ENCODE measurements at regions not wholly inside any gene's neighbourhood (a gene's known extent, or its start where the extent isn't known, plus 50 kb on each side); places are given as distances from the start of the nearest gene placed in this dataset.

DNA sequence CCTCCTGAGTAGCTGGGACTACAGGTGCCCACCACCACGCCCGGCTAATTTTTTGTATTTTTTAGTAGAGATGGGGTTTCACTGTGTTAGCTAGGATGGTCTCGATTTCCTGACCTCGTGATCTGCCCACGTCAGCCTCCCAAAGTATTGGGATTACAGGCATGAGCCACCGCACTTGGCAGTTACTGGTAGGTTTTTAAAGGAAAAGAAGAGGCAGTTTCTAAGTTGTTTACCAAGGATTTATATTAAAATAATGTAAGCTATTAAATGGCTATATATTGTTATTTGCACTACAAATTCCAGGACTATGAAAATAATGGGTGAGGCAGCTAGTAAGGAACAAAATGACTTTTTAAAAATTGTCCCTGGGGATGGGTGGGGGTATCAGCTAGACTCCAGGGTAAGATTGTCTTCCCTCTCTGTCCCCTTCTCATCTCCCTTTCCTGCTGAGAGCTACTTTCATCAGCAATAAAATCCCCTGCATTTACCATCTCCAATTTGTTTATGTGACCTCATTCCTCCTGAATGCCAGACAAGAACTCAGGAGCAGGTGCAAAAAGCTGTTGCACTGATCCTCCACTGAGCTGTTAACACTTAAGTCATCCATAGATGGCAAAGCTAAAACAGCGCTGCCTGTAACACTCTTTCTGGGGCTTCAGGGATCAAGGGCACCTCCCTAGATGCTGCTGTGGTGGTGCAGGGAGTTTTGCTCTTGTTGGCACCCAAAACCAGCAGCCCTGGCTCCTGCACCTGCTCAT is 165.2 kb downstream of the ZPLD1 start:
- no peaks in the 10 kb centered on the region for H3K27me3 ChIP-seq (ENCODE audit: control insufficient read depth, insufficient read depth, low read length)
- no peaks in the 10 kb centered on the region for H3K36me3 ChIP-seq (ENCODE audit: control insufficient read depth, insufficient read depth, low read length)
- DNase-seq, result no peak
- no peaks in the 10 kb centered on the region for H3K4me1 ChIP-seq (ENCODE audit: control insufficient read depth, insufficient read depth, low read length)
- WGBS (ENCODE audit: insufficient coverage, low lambda C conversion rate), result no CpG with 5 or more reads among the region's 7 CpGs
- H3K4me3 ChIP-seq (ENCODE audit: low read length), result no peak overlapping the region
- no peaks in the 10 kb centered on the region for H3K9me3 ChIP-seq (ENCODE audit: control insufficient read depth, low read depth, low read length)
- no peak overlapping the region for H3K27ac ChIP-seq (ENCODE audit: low read length)

DNA sequence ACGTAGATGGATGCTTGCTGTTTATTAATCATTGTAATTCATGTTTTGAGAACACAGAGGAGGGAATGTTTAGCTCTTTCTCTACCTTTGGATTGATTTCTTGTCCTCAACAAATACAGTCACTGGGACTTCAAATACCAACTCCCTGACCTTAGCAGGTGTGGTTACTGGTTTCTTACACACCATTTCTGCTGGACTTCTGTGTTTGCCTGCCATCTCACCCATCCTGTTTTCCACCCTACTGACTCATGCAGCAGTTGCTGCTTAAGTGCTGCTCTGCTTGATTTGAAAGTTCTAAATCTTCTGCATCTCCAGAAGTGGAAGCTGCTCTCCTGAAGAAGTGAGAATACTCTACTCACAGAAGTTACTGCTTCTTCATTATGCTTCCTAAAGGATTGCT is 170.3 kb downstream of the ZPLD1 start:
- no peaks in the 10 kb centered on the region for H3K4me1 ChIP-seq (ENCODE audit: control insufficient read depth, insufficient read depth, low read length)
- H3K4me3 ChIP-seq (ENCODE audit: low read length), result no peak overlapping the region
- H3K27me3 ChIP-seq (ENCODE audit: control insufficient read depth, insufficient read depth, low read length), result no peaks in the 10 kb centered on the region
- no peak overlapping the region for H3K27ac ChIP-seq (ENCODE audit: low read length)
- no peaks in the 10 kb centered on the region for H3K36me3 ChIP-seq (ENCODE audit: control insufficient read depth, insufficient read depth, low read length)
- DNase-seq, result no peak
- no peaks in the 10 kb centered on the region for H3K9me3 ChIP-seq (ENCODE audit: control insufficient read depth, low read depth, low read length)
- WGBS (ENCODE audit: insufficient coverage, low lambda C conversion rate), result no CpG with 5 or more reads among the region's 1 CpG

- no peaks in the 10 kb centered on the region for H3K27me3 ChIP-seq (ENCODE audit: control insufficient read depth, insufficient read depth, low read length)
- H3K4me3 ChIP-seq (ENCODE audit: low read length), result no peak overlapping the region
- DNase-seq, result no peak
- no peaks in the 10 kb centered on the region for H3K36me3 ChIP-seq (ENCODE audit: control insufficient read depth, insufficient read depth, low read length)
- no peak overlapping the region for H3K27ac ChIP-seq (ENCODE audit: low read length)
- 20% methylated on average over 1 of the region's 2 CpGs for WGBS (ENCODE audit: insufficient coverage, low lambda C conversion rate)
- no peaks in the 10 kb centered on the region for H3K9me3 ChIP-seq (ENCODE audit: control insufficient read depth, low read depth, low read length)
- no peaks in the 10 kb centered on the region for H3K4me1 ChIP-seq (ENCODE audit: control insufficient read depth, insufficient read depth, low read length)
These were observed 174.1 kb downstream of the ZPLD1 start for GRCh38 chr3:102608875-102609274.

GRCh38 chr3:102614021-102614569 is 179.3 kb downstream of the ZPLD1 start:
- H3K36me3 ChIP-seq (ENCODE audit: control insufficient read depth, insufficient read depth, low read length), result no peaks in the 10 kb centered on the region
- no peak overlapping the region for H3K27ac ChIP-seq (ENCODE audit: low read length)
- H3K27me3 ChIP-seq (ENCODE audit: control insufficient read depth, insufficient read depth, low read length), result no peaks in the 10 kb centered on the region
- no peaks in the 10 kb centered on the region for H3K4me1 ChIP-seq (ENCODE audit: control insufficient read depth, insufficient read depth, low read length)
- no peaks in the 10 kb centered on the region for H3K9me3 ChIP-seq (ENCODE audit: control insufficient read depth, low read depth, low read length)
- WGBS (ENCODE audit: insufficient coverage, low lambda C conversion rate), result no CpG with 5 or more reads among the region's 2 CpGs
- no peak for DNase-seq
- no peak overlapping the region for H3K4me3 ChIP-seq (ENCODE audit: low read length)

DNA sequence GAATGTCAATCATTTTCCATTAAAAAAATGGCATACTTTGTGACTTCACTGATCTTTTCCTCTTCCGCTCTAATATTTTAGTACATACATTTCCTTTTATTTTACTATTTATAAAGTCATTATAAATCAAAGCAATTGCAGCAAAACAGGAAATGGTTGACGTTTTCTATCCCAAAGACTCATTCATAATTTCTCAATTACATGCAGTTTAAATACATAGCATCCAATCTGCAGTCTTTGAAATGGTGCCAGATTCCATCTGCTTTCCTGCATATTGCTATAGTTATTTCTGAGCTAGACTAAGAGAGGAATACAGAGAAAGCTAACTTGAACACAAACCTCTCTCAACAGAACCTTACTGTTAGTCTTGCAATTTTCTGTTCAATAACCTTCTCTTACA is 179.8 kb downstream of the ZPLD1 start:
- 68% methylated on average over 2 of the region's 2 CpGs for WGBS (ENCODE audit: insufficient coverage, low lambda C conversion rate)

GRCh38 chr3:102617381-102617780 is 182.6 kb downstream of the ZPLD1 start:
- Histone ChIP-seq H3K27me3 (ENCODE audit: control insufficient read depth, insufficient read depth, low read length) (no peaks in the 10 kb centered on the region), H3K4me3 (ENCODE audit: low read length) (no peak overlapping the region), H3K9me3 (ENCODE audit: control insufficient read depth, low read depth, low read length) (no peaks in the 10 kb centered on the region), H3K36me3 (ENCODE audit: control insufficient read depth, insufficient read depth, low read length) (no peaks in the 10 kb centered on the region), H3K4me1 (ENCODE audit: control insufficient read depth, insufficient read depth, low read length) (no peaks in the 10 kb centered on the region), H3K27ac (ENCODE audit: low read length) (no peak overlapping the region)
- no peak for DNase-seq
- 90% methylated on average over 3 of the region's 4 CpGs for WGBS (ENCODE audit: insufficient coverage, low lambda C conversion rate)

More for the DNA sequence above, 179.8 kb downstream of the ZPLD1 start:
- H3K9me3 ChIP-seq (ENCODE audit: control insufficient read depth, low read depth, low read length), result no peaks in the 10 kb centered on the region
- H3K36me3 ChIP-seq (ENCODE audit: control insufficient read depth, insufficient read depth, low read length), result no peaks in the 10 kb centered on the region
- no peak overlapping the region for H3K4me3 ChIP-seq (ENCODE audit: low read length)
- H3K27ac ChIP-seq (ENCODE audit: low read length), result no peak overlapping the region
- no peak for DNase-seq
- H3K4me1 ChIP-seq (ENCODE audit: control insufficient read depth, insufficient read depth, low read length), result no peaks in the 10 kb centered on the region
- no peaks in the 10 kb centered on the region for H3K27me3 ChIP-seq (ENCODE audit: control insufficient read depth, insufficient read depth, low read length)

DNA sequence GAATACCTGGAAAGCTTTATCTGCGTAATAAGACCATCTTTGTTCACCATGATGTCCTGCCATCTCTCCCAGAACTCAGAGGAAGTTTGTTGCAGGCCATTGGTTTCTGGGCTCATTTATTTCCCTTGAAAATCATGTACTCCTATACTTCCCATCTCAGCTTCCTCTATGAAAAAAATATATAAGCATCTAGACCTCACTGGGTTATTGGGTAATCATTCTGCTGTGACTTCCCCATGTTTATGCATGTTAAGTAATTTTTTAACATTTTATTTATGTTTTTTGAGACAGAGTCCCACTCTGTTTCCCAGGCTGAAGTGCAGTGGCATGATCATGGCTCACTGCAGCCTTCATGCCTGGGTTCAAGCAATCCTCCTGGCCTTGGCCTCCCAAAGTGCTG is 184.5 kb downstream of the ZPLD1 start:
- no peak overlapping the region for H3K4me3 ChIP-seq (ENCODE audit: low read length)
- no peak for DNase-seq
- no CpG with 5 or more reads among the region's 1 CpG for WGBS (ENCODE audit: insufficient coverage, low lambda C conversion rate)
- no peaks in the 10 kb centered on the region for H3K4me1 ChIP-seq (ENCODE audit: control insufficient read depth, insufficient read depth, low read length)
- no peaks in the 10 kb centered on the region for H3K36me3 ChIP-seq (ENCODE audit: control insufficient read depth, insufficient read depth, low read length)
- no peaks in the 10 kb centered on the region for H3K27me3 ChIP-seq (ENCODE audit: control insufficient read depth, insufficient read depth, low read length)
- no peak overlapping the region for H3K27ac ChIP-seq (ENCODE audit: low read length)
- H3K9me3 ChIP-seq (ENCODE audit: control insufficient read depth, low read depth, low read length), result no peaks in the 10 kb centered on the region

DNA sequence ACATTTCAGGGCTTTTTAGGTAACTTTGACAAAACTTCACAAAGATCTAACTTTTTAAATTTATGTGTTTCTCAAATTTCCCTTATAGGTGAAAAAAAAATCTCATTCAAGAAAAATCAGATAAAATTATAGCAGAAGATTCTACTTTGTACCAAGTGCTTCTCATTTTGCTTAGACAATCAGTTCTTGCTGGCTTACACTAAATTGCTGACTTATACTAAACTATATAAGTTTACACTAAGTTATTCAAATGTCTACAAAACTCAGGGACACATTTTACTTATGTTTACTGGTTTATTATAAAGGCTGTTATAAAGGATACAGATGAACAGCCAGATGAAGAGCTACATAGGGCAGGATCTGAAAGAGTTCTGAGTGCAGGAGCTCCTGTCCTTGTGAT is 195.1 kb downstream of the ZPLD1 start:
- no peak for DNase-seq
- H3K27me3 ChIP-seq (ENCODE audit: control insufficient read depth, insufficient read depth, low read length), result no peaks in the 10 kb centered on the region
- no peak overlapping the region for H3K4me3 ChIP-seq (ENCODE audit: low read length)
- no peaks in the 10 kb centered on the region for H3K9me3 ChIP-seq (ENCODE audit: control insufficient read depth, low read depth, low read length)
- H3K27ac ChIP-seq (ENCODE audit: low read length), result no peak overlapping the region
- no peaks in the 10 kb centered on the region for H3K4me1 ChIP-seq (ENCODE audit: control insufficient read depth, insufficient read depth, low read length)
- H3K36me3 ChIP-seq (ENCODE audit: control insufficient read depth, insufficient read depth, low read length), result no peaks in the 10 kb centered on the region

DNA sequence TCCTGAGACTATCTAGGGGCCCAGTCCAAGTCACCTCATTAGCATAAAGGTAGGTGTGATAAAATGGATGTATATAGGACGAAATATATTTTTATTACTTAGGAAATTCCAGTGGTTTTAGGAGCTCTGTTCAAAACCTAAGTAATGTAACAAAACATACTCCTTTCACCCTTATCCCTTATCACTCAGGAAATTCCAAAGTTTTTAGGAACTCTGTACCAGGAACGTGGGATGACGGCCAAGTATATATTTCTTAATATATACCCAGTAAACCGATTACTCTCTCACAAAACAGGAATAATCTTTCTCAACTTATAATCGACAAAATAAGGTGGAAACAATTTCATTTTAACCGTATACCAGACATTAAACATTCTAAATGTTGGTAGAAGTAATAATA is 195.7 kb downstream of the ZPLD1 start:
- 83% methylated on average over 2 of the region's 6 CpGs for WGBS (ENCODE audit: insufficient coverage, low lambda C conversion rate)
- DNase-seq, result no peak
- Histone ChIP-seq H3K9me3 (ENCODE audit: control insufficient read depth, low read depth, low read length) (no peaks in the 10 kb centered on the region), H3K4me1 (ENCODE audit: control insufficient read depth, insufficient read depth, low read length) (no peaks in the 10 kb centered on the region), H3K36me3 (ENCODE audit: control insufficient read depth, insufficient read depth, low read length) (no peaks in the 10 kb centered on the region), H3K4me3 (ENCODE audit: low read length) (no peak overlapping the region), H3K27me3 (ENCODE audit: control insufficient read depth, insufficient read depth, low read length) (no peaks in the 10 kb centered on the region), H3K27ac (ENCODE audit: low read length) (no peak overlapping the region)

DNA sequence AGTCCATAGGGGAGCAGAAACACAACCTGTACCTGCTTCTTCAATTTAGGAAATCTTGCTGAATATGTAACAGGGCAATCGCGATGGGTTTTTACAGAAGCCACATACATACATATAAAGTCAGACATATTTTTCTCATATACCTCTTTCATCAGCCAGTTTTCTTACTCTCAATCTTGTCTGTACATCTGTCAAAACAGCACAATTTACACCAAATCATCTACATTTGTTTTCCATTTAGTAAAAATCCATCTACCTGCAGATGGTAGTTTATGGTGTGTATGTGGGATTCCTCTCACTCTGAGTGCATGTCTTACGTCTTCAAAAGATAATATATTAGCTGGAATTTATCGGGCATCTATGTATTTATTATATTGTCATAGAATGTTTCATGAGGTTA is 208.7 kb downstream of the ZPLD1 start:
- Histone ChIP-seq H3K4me1 (ENCODE audit: control insufficient read depth, insufficient read depth, low read length) (no peaks in the 10 kb centered on the region), H3K27me3 (ENCODE audit: control insufficient read depth, insufficient read depth, low read length) (no peaks in the 10 kb centered on the region), H3K36me3 (ENCODE audit: control insufficient read depth, insufficient read depth, low read length) (no peaks in the 10 kb centered on the region), H3K4me3 (ENCODE audit: low read length) (no peak overlapping the region), H3K27ac (ENCODE audit: low read length) (no peak overlapping the region), H3K9me3 (ENCODE audit: control insufficient read depth, low read depth, low read length) (no peaks in the 10 kb centered on the region)
- DNase-seq, result no peak
- WGBS (ENCODE audit: insufficient coverage, low lambda C conversion rate), result no CpG with 5 or more reads among the region's 4 CpGs

DNA sequence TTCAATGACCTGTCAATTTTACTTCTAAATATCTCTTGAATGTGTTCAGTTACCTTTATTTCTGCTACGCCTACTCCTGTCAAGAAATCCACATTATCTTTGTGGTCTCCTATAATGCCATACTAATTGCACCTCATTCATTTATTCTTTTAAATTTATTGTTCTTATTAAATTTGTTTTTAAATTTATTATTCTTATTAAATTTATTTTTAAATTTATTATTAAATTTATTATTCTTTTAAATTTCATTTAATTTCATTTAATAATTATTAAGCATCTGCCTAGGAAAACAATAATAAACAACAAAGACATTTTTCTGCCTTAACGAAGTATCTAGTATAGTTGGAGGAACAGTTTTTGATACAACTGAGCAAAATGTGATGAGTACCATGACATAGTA is 211.7 kb downstream of the ZPLD1 start:
- 89% methylated on average over 1 of the region's 2 CpGs for WGBS (ENCODE audit: insufficient coverage, low lambda C conversion rate)
- no peaks in the 10 kb centered on the region for H3K4me1 ChIP-seq (ENCODE audit: control insufficient read depth, insufficient read depth, low read length)
- H3K4me3 ChIP-seq (ENCODE audit: low read length), result no peak overlapping the region
- H3K27me3 ChIP-seq (ENCODE audit: control insufficient read depth, insufficient read depth, low read length), result no peaks in the 10 kb centered on the region
- H3K9me3 ChIP-seq (ENCODE audit: control insufficient read depth, low read depth, low read length), result no peaks in the 10 kb centered on the region
- no peaks in the 10 kb centered on the region for H3K36me3 ChIP-seq (ENCODE audit: control insufficient read depth, insufficient read depth, low read length)
- no peak for DNase-seq
- no peak overlapping the region for H3K27ac ChIP-seq (ENCODE audit: low read length)
